PC-3 (cell line): ENCODE measurements at regions not wholly inside any gene's neighbourhood (a gene's known extent, or its start where the extent isn't known, plus 50 kb on each side); places are given as distances from the start of the nearest gene placed in this dataset.

Experiments used
- EZH2 ChIP-seq: fragments of 300-600 bp; sonication (generic); IDR thresholded peaks from one replicate; pipeline ENCODE4 v1.6.1; 2017; ENCODE audit warnings: antibody characterized with exemption, mild to moderate bottlenecking, low read length; ENCODE audit not compliant: unreplicated experiment
- EZH2phosphoT487 ChIP-seq: fragments of 300-600 bp; sonication (generic); IDR thresholded peaks from 2 replicates; pipeline ENCODE4 v1.6.1; 2018; ENCODE audit warnings: mild to moderate bottlenecking, antibody characterized with exemption, low read length, borderline replicate concordance
- TF ChIP-seq, protein P1 (sequence below): fragments of 300-600 bp; sonication (generic); conservative IDR thresholded peaks from 2 replicates; pipeline ENCODE4 v1.5.1; 2017; ENCODE audit warnings: antibody characterized with exemption, low read depth, mild to moderate bottlenecking, low read length

- TF ChIP-seq EZH2: no peak
- TF ChIP-seq, protein P1, sequence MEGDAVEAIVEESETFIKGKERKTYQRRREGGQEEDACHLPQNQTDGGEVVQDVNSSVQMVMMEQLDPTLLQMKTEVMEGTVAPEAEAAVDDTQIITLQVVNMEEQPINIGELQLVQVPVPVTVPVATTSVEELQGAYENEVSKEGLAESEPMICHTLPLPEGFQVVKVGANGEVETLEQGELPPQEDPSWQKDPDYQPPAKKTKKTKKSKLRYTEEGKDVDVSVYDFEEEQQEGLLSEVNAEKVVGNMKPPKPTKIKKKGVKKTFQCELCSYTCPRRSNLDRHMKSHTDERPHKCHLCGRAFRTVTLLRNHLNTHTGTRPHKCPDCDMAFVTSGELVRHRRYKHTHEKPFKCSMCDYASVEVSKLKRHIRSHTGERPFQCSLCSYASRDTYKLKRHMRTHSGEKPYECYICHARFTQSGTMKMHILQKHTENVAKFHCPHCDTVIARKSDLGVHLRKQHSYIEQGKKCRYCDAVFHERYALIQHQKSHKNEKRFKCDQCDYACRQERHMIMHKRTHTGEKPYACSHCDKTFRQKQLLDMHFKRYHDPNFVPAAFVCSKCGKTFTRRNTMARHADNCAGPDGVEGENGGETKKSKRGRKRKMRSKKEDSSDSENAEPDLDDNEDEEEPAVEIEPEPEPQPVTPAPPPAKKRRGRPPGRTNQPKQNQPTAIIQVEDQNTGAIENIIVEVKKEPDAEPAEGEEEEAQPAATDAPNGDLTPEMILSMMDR: no peak
- TF ChIP-seq EZH2phosphoT487: no peak
Observed at GRCh38 chr5:71810471-71811195, 91.6 kb downstream of the CARTPT start.
